ENCODE measurements at regions not wholly inside any gene's neighbourhood (a gene's known extent, or its start where the extent isn't known, plus 50 kb on each side); places are given as distances from the start of the nearest gene placed in this dataset.

- Histone ChIP-seq H3K4me1 (ENCODE audit: control insufficient read depth in 1 of 2, insufficient read depth in 2 of 2, low read length in 2 of 2) (no peaks in the 10 kb centered on the region), H3K9ac (ENCODE audit: low read length) (no peak overlapping the region), H3K9me2 (ENCODE audit: insufficient read depth) (no peaks in the 10 kb centered on the region), H2AFZ (ENCODE audit: low read depth, low read length, poor library complexity, severe bottlenecking) (no peak overlapping the region), H4K20me1 (ENCODE audit: insufficient read depth) (no peaks in the 10 kb centered on the region), H3K27ac (ENCODE audit: low read depth, low read length) (no peak overlapping the region), H3K4me3 (replicated peaks in 1 of 2; ENCODE audit: low read depth in 1 of 2, low read length in 2 of 2) (no peak overlapping the region), H3K9me3 (ENCODE audit: control insufficient read depth in 1 of 2, insufficient read depth in 1 of 2, low read depth in 1 of 2, low read length in 2 of 2) (no peaks in the 10 kb centered on the region), H3K27me3 (ENCODE audit: insufficient read depth, low read length) (no peaks in the 10 kb centered on the region), H3K79me2 (ENCODE audit: insufficient read depth, low read length) (no peaks in the 10 kb centered on the region), H3K36me3 (ENCODE audit: control insufficient read depth in 1 of 2, insufficient read depth in 2 of 2, low read length in 2 of 2) (no peaks in the 10 kb centered on the region), H3K4me2 (ENCODE audit: low read length) (no peak overlapping the region)
- CTCF ChIA-PET = no interaction called here
- POLR2A ChIA-PET = no interaction called here
- ATAC-seq (no peak), DNase-seq (ENCODE audit: low read depth, low spot score) (no peak)
- no TSS peak for BruUV-seq (replicated peaks)
- intact Hi-C loops (cut with micrococcal nuclease) = no loop called here
- RAD21 ChIA-PET (ENCODE audit: low non-redundant PET in 1 of 2, low total read pairs in 2 of 2, uncharacterized antibody in 2 of 2, unreplicated experiment in 2 of 2) = no interaction called here
- TF ChIP-seq POLR2AphosphoS5 (IDR thresholded peaks at IDR 0.05; ENCODE audit: low read depth, low read length) (no peak), RAD21 (IDR thresholded peaks at IDR 0.05; ENCODE audit: low read depth) (no peak), EGR1 (IDR thresholded peaks at IDR 0.05; ENCODE audit: low read depth) (no peak), SP1 (IDR thresholded peaks at IDR 0.05; ENCODE audit: low read depth) (no peak), EZH2 (IDR thresholded peaks at IDR 0.05) (no peak), TCF7L2 (IDR thresholded peaks at IDR 0.05; ENCODE audit: borderline replicate concordance, extremely low read depth, insufficient read depth, insufficient read length) (no peak), MAX (IDR thresholded peaks at IDR 0.05) (no peak), ZBTB33 (IDR thresholded peaks at IDR 0.05; ENCODE audit: extremely low read depth, insufficient replicate concordance, low read length) (no peak), FOSL1 (IDR thresholded peaks at IDR 0.05; ENCODE audit: low read depth) (no peak), SIN3A (IDR thresholded peaks at IDR 0.05; ENCODE audit: low read depth) (no peak), EZH2phosphoT487 (IDR thresholded peaks at IDR 0.05; ENCODE audit: borderline replicate concordance) (no peak), JUND (IDR thresholded peaks at IDR 0.05) (no peak), ATF3 (IDR thresholded peaks at IDR 0.05) (no peak), ZFX (IDR thresholded peaks at IDR 0.05) (no peak), ELF1 (IDR thresholded peaks at IDR 0.05; ENCODE audit: borderline replicate concordance, low read depth) (no peak), YY1 (IDR thresholded peaks at IDR 0.05; ENCODE audit: extremely low read depth, insufficient replicate concordance, low read depth, low read length) (no peak), ZNF274 (IDR thresholded peaks at IDR 0.05; ENCODE audit: low read depth, low read length) (no peak), CTCF (IDR thresholded peaks at IDR 0.05 in 2 of 3, conservative IDR thresholded peaks at IDR 0.05 in 1 of 3; ENCODE audit: borderline replicate concordance in 1 of 3, insufficient read depth in 1 of 3, low read depth in 2 of 3, low read length in 2 of 3) (no peak)
These were observed 983.0 kb upstream of the SLC39A10 start for GRCh38 chr2:194674043-194674442.

Data from HCT116 (cell line).